DND-41 (cell line): ENCODE measurements at regions not wholly inside any gene's neighbourhood (a gene's known extent, or its start where the extent isn't known, plus 50 kb on each side); places are given as distances from the start of the nearest gene placed in this dataset.

Source experiments
- EZH2 ChIP-seq: IDR thresholded peaks from 3 replicates; pipeline ENCODE4 v1.6.1; 2012; ENCODE audit warnings: borderline replicate concordance, low read depth, mild to moderate bottlenecking, moderate library complexity, low read length, inconsistent platforms; ENCODE audit not compliant: severe bottlenecking
- TF ChIP-seq, protein P1 (sequence below): IDR thresholded peaks from 2 replicates; pipeline ENCODE4 v1.5.1; 2012; ENCODE audit warnings: borderline replicate concordance, low read length, moderate library complexity, mild to moderate bottlenecking; ENCODE audit not compliant: poor library complexity, severe bottlenecking; ENCODE audit errors: extremely low read depth

DNA sequence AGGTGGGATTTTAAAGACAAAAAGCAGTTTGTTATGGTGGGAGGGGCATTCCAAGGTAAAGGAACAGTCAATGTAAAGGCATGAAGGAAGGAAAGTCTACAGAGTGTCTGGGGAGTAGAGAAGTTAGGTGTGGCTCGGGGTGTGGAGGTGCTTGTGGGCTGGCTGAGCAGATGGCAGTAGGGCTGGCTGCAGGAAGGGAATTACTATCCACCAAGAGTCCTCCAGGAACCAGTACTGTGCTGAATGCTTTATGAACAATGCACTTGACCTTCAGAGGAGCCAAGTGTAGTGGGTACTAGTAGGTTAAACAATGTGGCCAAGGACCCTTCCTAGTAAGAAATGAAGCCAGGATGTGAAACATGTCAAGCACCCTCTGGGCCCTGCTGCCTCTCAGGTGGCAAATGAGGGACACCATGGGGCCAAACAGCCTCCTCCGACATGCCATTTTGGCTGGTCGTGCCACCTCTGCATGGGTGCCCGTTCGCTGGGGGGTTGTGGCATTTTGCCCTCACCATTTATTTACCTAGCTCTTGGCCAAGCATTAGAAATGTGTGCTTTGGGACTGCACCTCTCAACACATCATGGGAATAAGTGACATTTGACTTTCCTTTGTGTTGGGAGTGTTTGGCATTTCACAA, 123.6 kb upstream of the TENM4 start:
- TF ChIP-seq, protein P1, sequence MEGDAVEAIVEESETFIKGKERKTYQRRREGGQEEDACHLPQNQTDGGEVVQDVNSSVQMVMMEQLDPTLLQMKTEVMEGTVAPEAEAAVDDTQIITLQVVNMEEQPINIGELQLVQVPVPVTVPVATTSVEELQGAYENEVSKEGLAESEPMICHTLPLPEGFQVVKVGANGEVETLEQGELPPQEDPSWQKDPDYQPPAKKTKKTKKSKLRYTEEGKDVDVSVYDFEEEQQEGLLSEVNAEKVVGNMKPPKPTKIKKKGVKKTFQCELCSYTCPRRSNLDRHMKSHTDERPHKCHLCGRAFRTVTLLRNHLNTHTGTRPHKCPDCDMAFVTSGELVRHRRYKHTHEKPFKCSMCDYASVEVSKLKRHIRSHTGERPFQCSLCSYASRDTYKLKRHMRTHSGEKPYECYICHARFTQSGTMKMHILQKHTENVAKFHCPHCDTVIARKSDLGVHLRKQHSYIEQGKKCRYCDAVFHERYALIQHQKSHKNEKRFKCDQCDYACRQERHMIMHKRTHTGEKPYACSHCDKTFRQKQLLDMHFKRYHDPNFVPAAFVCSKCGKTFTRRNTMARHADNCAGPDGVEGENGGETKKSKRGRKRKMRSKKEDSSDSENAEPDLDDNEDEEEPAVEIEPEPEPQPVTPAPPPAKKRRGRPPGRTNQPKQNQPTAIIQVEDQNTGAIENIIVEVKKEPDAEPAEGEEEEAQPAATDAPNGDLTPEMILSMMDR: no peak
- TF ChIP-seq EZH2: no peak
